Panc1 (cell line): ENCODE measurements at regions not wholly inside any gene's neighbourhood (a gene's known extent, or its start where the extent isn't known, plus 50 kb on each side); places are given as distances from the start of the nearest gene placed in this dataset.

Source experiments
- ATAC-seq: fragments of 200-7000 bp; cut with Tn5 transposase; 2 replicates; pipeline ENCODE4 v1.9.1; 2020; ENCODE audit warnings: mild to moderate bottlenecking, moderate library complexity
- BruUV-seq: library from RNA; stranded (reverse); fragments of 400-500 nt; replicated peaks from 2 replicates; lab custom pipeline; 2021; lab: Mats Ljungman, UMichigan
- CTCF ChIA-PET: fragments of 300-600 bp; sonication (Branson Sonifier 250); formaldehyde crosslinking; loops from one replicate; lab custom pipeline; 2022; ENCODE audit warnings: antibody characterized with exemption; lab: Charles Lee
- POLR2A ChIA-PET: fragments of 300-600 bp; sonication (Branson Sonifier 250); formaldehyde crosslinking; loops from one replicate; lab custom pipeline; 2022; ENCODE audit warnings: antibody characterized with exemption; lab: Charles Lee
- DNase-seq: peaks from one replicate; pipeline ENCODE4 v3.0.0-alpha.2; 2010; ENCODE audit warnings: low read depth, low spot score
- H3K27ac ChIP-seq: 2 replicates; pipeline ENCODE4 v1.5.1; 2011; ENCODE audit warnings: mild to moderate bottlenecking, low read length, inconsistent platforms
- H3K27me3 ChIP-seq: fragments of 200-500 bp; sonication (Bioruptor generic); 2 replicates; pipeline ENCODE4 v1.6.0; 2014; ENCODE audit warnings: low read length, inconsistent platforms; ENCODE audit not compliant: control insufficient read depth, insufficient read depth
- H3K36me3 ChIP-seq: fragments of 200-500 bp; sonication (Bioruptor generic); 2 replicates; pipeline ENCODE4 v1.5.1; 2014; ENCODE audit warnings: inconsistent platforms, mild to moderate bottlenecking, low read length, moderate library complexity; ENCODE audit not compliant: control insufficient read depth, insufficient read depth
- H3K4me1 ChIP-seq: 2 replicates; pipeline ENCODE4 v1.5.1; 2011; ENCODE audit warnings: inconsistent platforms, mild to moderate bottlenecking, low read length, moderate library complexity; ENCODE audit not compliant: control insufficient read depth, insufficient read depth
- H3K4me3 ChIP-seq, 2 experiments: 2 replicates each; pipeline ENCODE4 v1.5.1; 2011 to 2012; ENCODE audit warnings: low read depth in 2 of 2, low read length in 2 of 2, mild to moderate bottlenecking in 2 of 2, inconsistent platforms in 1 of 2, moderate library complexity in 1 of 2
- H3K9me3 ChIP-seq: fragments of 200-500 bp; sonication (Bioruptor generic); 2 replicates; pipeline ENCODE4 v1.5.1; 2014; ENCODE audit warnings: low read depth, mild to moderate bottlenecking, inconsistent platforms, low read length, moderate library complexity; ENCODE audit not compliant: control insufficient read depth, insufficient read depth
- CTCF ChIP-seq: fragments of 450-650 bp; IDR thresholded peaks from 2 replicates; pipeline ENCODE4 v1.5.1; 2017; ENCODE audit warnings: mild to moderate bottlenecking
- POLR2AphosphoS5 ChIP-seq: IDR thresholded peaks from 2 replicates; pipeline ENCODE4 v1.6.1; 2012; ENCODE audit warnings: mild to moderate bottlenecking, low read depth, low read length, moderate library complexity
- REST ChIP-seq, 2 experiments: IDR thresholded peaks; 2 replicates each; pipeline ENCODE4 v1.6.1; 2011 to 2012; ENCODE audit warnings: low read depth in 2 of 2, control low read depth in 1 of 2, low read length in 1 of 2, mild to moderate bottlenecking in 1 of 2, moderate library complexity in 1 of 2; ENCODE audit not compliant: insufficient read depth in 1 of 2
- SIN3A ChIP-seq: IDR thresholded peaks from 2 replicates; pipeline ENCODE4 v1.6.1; 2012; ENCODE audit warnings: low read depth, mild to moderate bottlenecking, low read length, moderate library complexity, borderline replicate concordance; ENCODE audit not compliant: insufficient read depth
- TCF7L2 ChIP-seq: IDR thresholded peaks from 2 replicates; pipeline ENCODE4 v1.6.1; 2011; ENCODE audit warnings: mild to moderate bottlenecking, low read depth, low read length, inconsistent platforms
- in situ Hi-C: cut with HindIII; loops from 2 replicates; pipeline ENCODE4 v1.10.0; 2016; ENCODE audit warnings: low sequenced_read_pairs, low pct_unique_long_range_greater_than_20kb
- intact Hi-C: fragments of 100-400 bp; cut with micrococcal nuclease; formaldehyde crosslinking; loops from one replicate; pipeline ENCODE4 v1.10.0; 2022; ENCODE audit not compliant: unreplicated experiment

GRCh38 chr2:64322433-64322832 is 131.5 kb upstream of the LGALSL start:
- ATAC-seq (no peak), DNase-seq (no peak)
- no peaks in the 10 kb centered on the region for H3K36me3 ChIP-seq
- ChIA-PET CTCF (no interaction called here), POLR2A (no interaction called here)
- H3K4me3 ChIP-seq = no peak overlapping the region
- H3K27ac ChIP-seq = no peak overlapping the region
- H3K27me3 ChIP-seq = peaks cover 25% of the 10 kb centered on the region
- no TSS peak for BruUV-seq
- no peak for TF ChIP-seq CTCF
- TF ChIP-seq REST (IDR thresholded peaks at IDR 0.05; ENCODE audit: insufficient read depth in 1 of 2, low read depth in 2 of 2, low read length in 1 of 2) = no peak
- TF ChIP-seq TCF7L2 = no peak
- no peak for TF ChIP-seq POLR2AphosphoS5
- TF ChIP-seq SIN3A = no peak
- in situ Hi-C loops = no loop called here
- H3K9me3 ChIP-seq = no peaks in the 10 kb centered on the region
- H3K4me1 ChIP-seq = no peaks in the 10 kb centered on the region
- intact Hi-C loops = no loop called here

GRCh38 chr2:64323197-64323596 is 130.8 kb upstream of the LGALSL start:
- Histone ChIP-seq H3K27me3 (peaks cover 25% of the 10 kb centered on the region), H3K36me3 (no peaks in the 10 kb centered on the region), H3K4me3 (no peak overlapping the region), H3K27ac (no peak overlapping the region), H3K4me1 (no peaks in the 10 kb centered on the region), H3K9me3 (no peaks in the 10 kb centered on the region)
- intact Hi-C loops = no loop called here
- ChIA-PET CTCF (no interaction called here), POLR2A (no interaction called here)
- ATAC-seq = no peak
- no TSS peak for BruUV-seq
- DNase-seq = no peak
- in situ Hi-C loops = no loop called here
- TF ChIP-seq SIN3A (no peak), POLR2AphosphoS5 (no peak), REST (IDR thresholded peaks at IDR 0.05; ENCODE audit: insufficient read depth in 1 of 2, low read depth in 2 of 2, low read length in 1 of 2) (no peak), CTCF (no peak), TCF7L2 (no peak)
